ENCODE measurements at regions not wholly inside any gene's neighbourhood (a gene's known extent, or its start where the extent isn't known, plus 50 kb on each side); places are given as distances from the start of the nearest gene placed in this dataset.
A peak's percentile ranks its signal among the peaks of the same experiment; 100 is the strongest.

- Histone ChIP-seq H3K4me1 (ENCODE audit: insufficient read depth, low read length) (no peaks in the 10 kb centered on the region), H3K27me3 (ENCODE audit: insufficient read depth, low read length) (no peaks in the 10 kb centered on the region), H3K9me3 (ENCODE audit: insufficient read depth, low read depth, low read length) (no peaks in the 10 kb centered on the region), H3K36me3 (ENCODE audit: insufficient read depth, low read length) (no peaks in the 10 kb centered on the region), H3K27ac (ENCODE audit: low read depth, low read length) (no peak overlapping the region), H3K9ac (ENCODE audit: low read depth, low read length) (no peak overlapping the region), H3K4me3 (ENCODE audit: low read length) (no peak overlapping the region)
- WGBS = 95% methylated on average over 10 of the region's 10 CpGs
Observed at GRCh38 chr1:4430406-4431365, 223.7 kb upstream of the AJAP1 start.

GRCh38 chr1:4431491-4431890, 222.9 kb upstream of the AJAP1 start:
- 90% methylated on average over 6 of the region's 6 CpGs for WGBS
- Histone ChIP-seq H3K4me3 (ENCODE audit: low read length) (no peak overlapping the region), H3K36me3 (ENCODE audit: insufficient read depth, low read length) (no peaks in the 10 kb centered on the region), H3K27me3 (ENCODE audit: insufficient read depth, low read length) (no peaks in the 10 kb centered on the region), H3K9ac (ENCODE audit: low read depth, low read length) (no peak overlapping the region), H3K9me3 (ENCODE audit: insufficient read depth, low read depth, low read length) (0 out of 2 replicates have a peak, but pooled peaks cover 4% of the 10 kb centered on the region), H3K4me1 (ENCODE audit: insufficient read depth, low read length) (no peaks in the 10 kb centered on the region), H3K27ac (ENCODE audit: low read depth, low read length) (no peak overlapping the region)

- H3K36me3 ChIP-seq (ENCODE audit: insufficient read depth, low read length) = no peaks in the 10 kb centered on the region
- H3K27ac ChIP-seq (ENCODE audit: low read depth, low read length) = no peak overlapping the region
- H3K4me1 ChIP-seq (ENCODE audit: insufficient read depth, low read length) = no peaks in the 10 kb centered on the region
- 0 out of 2 replicates have a peak, but pooled peaks cover 4% of the 10 kb centered on the region for H3K9me3 ChIP-seq (ENCODE audit: insufficient read depth, low read depth, low read length)
- no peak overlapping the region for H3K9ac ChIP-seq (ENCODE audit: low read depth, low read length)
- WGBS = 95% methylated on average over 7 of the region's 7 CpGs
- H3K4me3 ChIP-seq (ENCODE audit: low read length) = no peak overlapping the region
- H3K27me3 ChIP-seq (ENCODE audit: insufficient read depth, low read length) = no peaks in the 10 kb centered on the region
Observed at GRCh38 chr1:4433075-4433474, 221.3 kb upstream of the AJAP1 start.

- Histone ChIP-seq H3K27ac (ENCODE audit: low read depth, low read length) (no peak overlapping the region), H3K4me3 (ENCODE audit: low read length) (no peak overlapping the region), H3K27me3 (ENCODE audit: insufficient read depth, low read length) (no peaks in the 10 kb centered on the region), H3K9me3 (ENCODE audit: insufficient read depth, low read depth, low read length) (no peaks in the 10 kb centered on the region), H3K36me3 (ENCODE audit: insufficient read depth, low read length) (no peaks in the 10 kb centered on the region), H3K9ac (ENCODE audit: low read depth, low read length) (no peak overlapping the region), H3K4me1 (ENCODE audit: insufficient read depth, low read length) (peaks cover 17% of the 10 kb centered on the region)
- 86% methylated on average over 5 of the region's 5 CpGs for WGBS
Observed at GRCh38 chr1:4444086-4444485, 210.3 kb upstream of the AJAP1 start.

- Histone ChIP-seq H3K4me3 (ENCODE audit: low read length) (no peak overlapping the region), H3K4me1 (ENCODE audit: insufficient read depth, low read length) (peaks cover 17% of the 10 kb centered on the region), H3K9ac (ENCODE audit: low read depth, low read length) (peak overlapping the region; percentile 12; the same call in 1 of the 2 replicates), H3K9me3 (ENCODE audit: insufficient read depth, low read depth, low read length) (no peaks in the 10 kb centered on the region), H3K27ac (ENCODE audit: low read depth, low read length) (peak overlapping the region; percentile 55; the same call in 1 of the 2 replicates), H3K27me3 (ENCODE audit: insufficient read depth, low read length) (no peaks in the 10 kb centered on the region), H3K36me3 (ENCODE audit: insufficient read depth, low read length) (no peaks in the 10 kb centered on the region)
- WGBS = 17% methylated on average over 11 of the region's 11 CpGs
Observed at GRCh38 chr1:4447778-4448420, 206.5 kb upstream of the AJAP1 start.

GRCh38 chr1:4449972-4450371, 204.4 kb upstream of the AJAP1 start:
- Histone ChIP-seq H3K9me3 (ENCODE audit: insufficient read depth, low read depth, low read length) (no peaks in the 10 kb centered on the region), H3K4me3 (ENCODE audit: low read length) (no peak overlapping the region), H3K4me1 (ENCODE audit: insufficient read depth, low read length) (peaks cover 17% of the 10 kb centered on the region), H3K36me3 (ENCODE audit: insufficient read depth, low read length) (no peaks in the 10 kb centered on the region), H3K27ac (ENCODE audit: low read depth, low read length) (no peak overlapping the region), H3K27me3 (ENCODE audit: insufficient read depth, low read length) (no peaks in the 10 kb centered on the region), H3K9ac (ENCODE audit: low read depth, low read length) (no peak overlapping the region)
- whole genome bisulfite sequencing = 79% methylated on average over 5 of the region's 5 CpGs

- Histone ChIP-seq H3K27me3 (ENCODE audit: insufficient read depth, low read length) (no peaks in the 10 kb centered on the region), H3K9ac (ENCODE audit: low read depth, low read length) (no peak overlapping the region), H3K4me3 (ENCODE audit: low read length) (no peak overlapping the region), H3K27ac (ENCODE audit: low read depth, low read length) (no peak overlapping the region), H3K4me1 (ENCODE audit: insufficient read depth, low read length) (peaks cover 10% of the 10 kb centered on the region), H3K9me3 (ENCODE audit: insufficient read depth, low read depth, low read length) (peaks cover 7% of the 10 kb centered on the region; the same call in 1 of the 2 replicates), H3K36me3 (ENCODE audit: insufficient read depth, low read length) (no peaks in the 10 kb centered on the region)
- WGBS = 86% methylated on average over 1 of the region's 1 CpG
Observed at GRCh38 chr1:4452701-4453100, 201.7 kb upstream of the AJAP1 start.

GRCh38 chr1:4460052-4460451, 194.4 kb upstream of the AJAP1 start:
- 94% methylated on average over 5 of the region's 5 CpGs for WGBS
- Histone ChIP-seq H3K9ac (ENCODE audit: low read depth, low read length) (no peak overlapping the region), H3K36me3 (ENCODE audit: insufficient read depth, low read length) (no peaks in the 10 kb centered on the region), H3K27me3 (ENCODE audit: insufficient read depth, low read length) (no peaks in the 10 kb centered on the region), H3K9me3 (ENCODE audit: insufficient read depth, low read depth, low read length) (peaks cover 7% of the 10 kb centered on the region; the same call in 1 of the 2 replicates), H3K4me3 (ENCODE audit: low read length) (no peak overlapping the region), H3K27ac (ENCODE audit: low read depth, low read length) (no peak overlapping the region), H3K4me1 (ENCODE audit: insufficient read depth, low read length) (no peaks in the 10 kb centered on the region)

GRCh38 chr1:4460651-4461050, 193.8 kb upstream of the AJAP1 start:
- no peak overlapping the region for H3K9ac ChIP-seq (ENCODE audit: low read depth, low read length)
- no peak overlapping the region for H3K4me3 ChIP-seq (ENCODE audit: low read length)
- H3K9me3 ChIP-seq (ENCODE audit: insufficient read depth, low read depth, low read length) = peaks cover 7% of the 10 kb centered on the region; the same call in 1 of the 2 replicates
- whole genome bisulfite sequencing = 88% methylated on average over 14 of the region's 14 CpGs
- H3K27me3 ChIP-seq (ENCODE audit: insufficient read depth, low read length) = no peaks in the 10 kb centered on the region
- no peak overlapping the region for H3K27ac ChIP-seq (ENCODE audit: low read depth, low read length)
- H3K4me1 ChIP-seq (ENCODE audit: insufficient read depth, low read length) = no peaks in the 10 kb centered on the region
- no peaks in the 10 kb centered on the region for H3K36me3 ChIP-seq (ENCODE audit: insufficient read depth, low read length)

- WGBS = 88% methylated on average over 14 of the region's 14 CpGs
- Histone ChIP-seq H3K4me3 (ENCODE audit: low read length) (no peak overlapping the region), H3K4me1 (ENCODE audit: insufficient read depth, low read length) (no peaks in the 10 kb centered on the region), H3K9me3 (ENCODE audit: insufficient read depth, low read depth, low read length) (no peaks in the 10 kb centered on the region), H3K9ac (ENCODE audit: low read depth, low read length) (no peak overlapping the region), H3K27me3 (ENCODE audit: insufficient read depth, low read length) (no peaks in the 10 kb centered on the region), H3K27ac (ENCODE audit: low read depth, low read length) (no peak overlapping the region), H3K36me3 (ENCODE audit: insufficient read depth, low read length) (no peaks in the 10 kb centered on the region)
Observed at GRCh38 chr1:4461726-4462290, 192.6 kb upstream of the AJAP1 start.
